ENCODE measurements at regions not wholly inside any gene's neighbourhood (a gene's known extent, or its start where the extent isn't known, plus 50 kb on each side); places are given as distances from the start of the nearest gene placed in this dataset.
"Not testable (repeated sequence)": the region's sequence is repeated elsewhere in the genome, so short reads cannot be mapped to it uniquely, and the experiment has no call there.

DNA sequence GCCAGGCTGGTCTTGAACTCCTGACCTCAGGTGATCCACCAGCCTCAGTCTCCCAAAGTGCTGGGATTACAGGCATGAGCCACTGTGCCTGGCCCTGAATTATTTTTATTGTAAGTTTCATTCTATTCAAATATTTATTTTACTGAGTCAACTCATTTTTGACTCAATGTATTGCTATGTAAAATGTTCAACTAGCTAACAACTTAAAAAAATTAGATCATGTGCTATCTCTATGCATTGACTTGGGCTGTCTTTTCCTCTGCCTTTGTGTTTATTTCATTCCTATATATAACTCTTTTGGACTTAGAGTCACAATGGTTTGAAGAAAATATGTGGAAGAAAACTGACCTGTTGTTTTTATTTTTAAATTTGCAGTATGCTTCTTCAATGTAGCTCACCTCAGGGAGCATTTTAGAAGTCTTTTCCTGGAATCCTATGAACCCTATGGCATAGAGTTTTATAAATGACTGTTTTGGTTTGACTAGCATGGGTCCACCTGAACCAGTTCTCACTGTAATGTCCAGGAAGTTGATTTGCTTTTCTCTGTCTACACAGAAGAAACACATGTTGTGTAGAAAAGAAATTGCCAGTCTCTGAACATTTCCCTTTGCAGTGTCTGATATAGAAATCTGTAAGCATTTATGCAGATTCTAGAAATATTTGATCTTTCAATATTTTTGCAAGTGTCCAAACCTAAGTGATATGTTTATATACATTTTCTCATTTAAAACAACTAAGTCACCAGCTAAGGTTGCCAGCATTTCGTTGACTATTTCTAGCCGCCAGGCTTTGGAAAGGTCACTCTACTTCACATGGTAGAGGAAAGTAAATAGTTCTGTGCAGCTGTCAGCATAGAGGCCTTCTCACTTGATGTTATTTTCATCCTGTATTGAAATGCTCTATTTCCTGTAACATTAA lies 138.8 kb downstream of the PCSK1 start:
- H3K9ac ChIP-seq (ENCODE audit: low read length in 3 of 3) = no peak overlapping the region
- no peaks in the 10 kb centered on the region for H3K27me3 ChIP-seq (ENCODE audit: control insufficient read depth, insufficient read depth, low read length)
- TF ChIP-seq, protein P1, sequence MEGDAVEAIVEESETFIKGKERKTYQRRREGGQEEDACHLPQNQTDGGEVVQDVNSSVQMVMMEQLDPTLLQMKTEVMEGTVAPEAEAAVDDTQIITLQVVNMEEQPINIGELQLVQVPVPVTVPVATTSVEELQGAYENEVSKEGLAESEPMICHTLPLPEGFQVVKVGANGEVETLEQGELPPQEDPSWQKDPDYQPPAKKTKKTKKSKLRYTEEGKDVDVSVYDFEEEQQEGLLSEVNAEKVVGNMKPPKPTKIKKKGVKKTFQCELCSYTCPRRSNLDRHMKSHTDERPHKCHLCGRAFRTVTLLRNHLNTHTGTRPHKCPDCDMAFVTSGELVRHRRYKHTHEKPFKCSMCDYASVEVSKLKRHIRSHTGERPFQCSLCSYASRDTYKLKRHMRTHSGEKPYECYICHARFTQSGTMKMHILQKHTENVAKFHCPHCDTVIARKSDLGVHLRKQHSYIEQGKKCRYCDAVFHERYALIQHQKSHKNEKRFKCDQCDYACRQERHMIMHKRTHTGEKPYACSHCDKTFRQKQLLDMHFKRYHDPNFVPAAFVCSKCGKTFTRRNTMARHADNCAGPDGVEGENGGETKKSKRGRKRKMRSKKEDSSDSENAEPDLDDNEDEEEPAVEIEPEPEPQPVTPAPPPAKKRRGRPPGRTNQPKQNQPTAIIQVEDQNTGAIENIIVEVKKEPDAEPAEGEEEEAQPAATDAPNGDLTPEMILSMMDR (IDR thresholded peaks at IDR 0.05; ENCODE audit: borderline replicate concordance, extremely low read depth, insufficient read depth) = no peak
- no peaks in the 10 kb centered on the region for H3K4me1 ChIP-seq (ENCODE audit: control insufficient read depth in 2 of 3, insufficient read depth in 2 of 3, low read depth in 1 of 3, low read length in 3 of 3)
- no peak for DNase-seq
- no peak overlapping the region for H3K27ac ChIP-seq (ENCODE audit: low read depth in 2 of 2, low read length in 2 of 2)
- intact Hi-C loops (cut with DNase I) = no loop called here
- no peaks in the 10 kb centered on the region for H3K36me3 ChIP-seq (ENCODE audit: control insufficient read depth in 2 of 3, insufficient read depth in 3 of 3, low read length in 3 of 3)
- no peak for FAIRE-seq
- no peak overlapping the region for H3K4me3 ChIP-seq (ENCODE audit: low read length in 3 of 3)
- no peaks in the 10 kb centered on the region for H3K9me3 ChIP-seq (ENCODE audit: control insufficient read depth in 2 of 3, insufficient read depth in 1 of 3, low read length in 3 of 3)

DNA sequence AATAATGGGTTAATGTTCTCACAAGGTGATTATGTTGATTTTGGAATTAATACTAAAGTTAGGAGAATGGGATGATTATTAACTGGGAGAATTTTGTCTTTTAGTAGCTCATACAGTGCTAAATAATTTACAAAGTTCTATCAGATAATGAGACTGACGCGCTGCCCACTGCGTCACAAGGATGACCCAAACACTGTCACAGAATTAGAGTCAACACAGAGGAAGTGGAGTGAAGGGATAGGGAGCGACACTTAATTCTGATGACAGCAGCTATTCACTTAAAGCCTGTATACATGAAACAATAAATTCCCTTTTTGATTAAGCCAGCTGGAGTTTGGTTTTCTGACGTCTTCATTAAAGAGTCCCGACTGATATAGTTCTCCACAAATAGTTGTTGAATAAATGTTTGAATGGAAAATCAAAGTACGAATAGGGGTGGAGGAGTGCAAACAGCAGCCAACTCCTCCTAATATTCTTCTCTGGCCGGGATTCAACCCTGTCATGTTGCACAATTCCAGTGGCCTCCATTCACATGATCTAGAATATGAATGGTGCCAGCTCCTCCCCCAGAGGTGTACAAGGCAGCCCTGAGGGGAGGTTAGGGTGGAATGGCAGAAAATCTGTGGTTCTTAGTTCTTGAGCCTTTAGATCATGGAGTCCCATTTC lies 140.3 kb downstream of the PCSK1 start:
- Histone ChIP-seq H3K36me3 (ENCODE audit: control insufficient read depth in 2 of 3, insufficient read depth in 3 of 3, low read length in 3 of 3) (no peaks in the 10 kb centered on the region), H3K4me3 (ENCODE audit: low read length in 3 of 3) (no peak overlapping the region), H3K4me1 (ENCODE audit: control insufficient read depth in 2 of 3, insufficient read depth in 2 of 3, low read depth in 1 of 3, low read length in 3 of 3) (no peaks in the 10 kb centered on the region), H3K27me3 (ENCODE audit: control insufficient read depth, insufficient read depth, low read length) (no peaks in the 10 kb centered on the region), H3K9me3 (ENCODE audit: control insufficient read depth in 2 of 3, insufficient read depth in 1 of 3, low read length in 3 of 3) (no peaks in the 10 kb centered on the region), H3K27ac (ENCODE audit: low read depth in 2 of 2, low read length in 2 of 2) (no peak overlapping the region), H3K9ac (ENCODE audit: low read length in 3 of 3) (no peak overlapping the region)
- TF ChIP-seq, protein P1 (IDR thresholded peaks at IDR 0.05; ENCODE audit: borderline replicate concordance, extremely low read depth, insufficient read depth) = no peak
- intact Hi-C loops (cut with DNase I) = no loop called here
- FAIRE-seq (no peak), DNase-seq (no peak)

DNA sequence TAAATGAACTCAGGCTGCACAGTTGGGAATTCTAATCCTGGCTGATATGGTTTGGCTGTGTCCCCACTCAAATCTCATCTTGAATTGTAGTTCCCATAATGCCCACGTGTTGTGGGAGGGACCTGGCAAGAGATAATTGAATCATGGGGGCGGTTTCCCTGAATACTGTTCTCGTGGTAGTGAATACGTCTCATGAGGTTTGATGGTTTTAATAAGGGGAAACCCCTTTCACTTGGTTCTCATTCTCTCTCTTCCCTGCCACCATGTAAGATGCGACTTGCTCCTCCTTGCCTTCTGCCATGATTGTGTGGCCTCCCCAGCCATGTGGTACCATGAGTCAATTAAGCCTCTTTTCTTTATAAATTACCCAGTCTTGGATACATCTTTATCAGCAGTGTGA lies 143.8 kb downstream of the PCSK1 start:
- H3K4me1 ChIP-seq (ENCODE audit: control insufficient read depth in 2 of 3, insufficient read depth in 2 of 3, low read depth in 1 of 3, low read length in 3 of 3); FAIRE-seq; DNase-seq; H3K9me3 ChIP-seq (ENCODE audit: control insufficient read depth in 2 of 3, insufficient read depth in 1 of 3, low read length in 3 of 3); intact Hi-C loops (cut with DNase I); H3K27ac ChIP-seq (ENCODE audit: low read depth in 2 of 2, low read length in 2 of 2); H3K9ac ChIP-seq (ENCODE audit: low read length in 3 of 3); H3K27me3 ChIP-seq (ENCODE audit: control insufficient read depth, insufficient read depth, low read length); H3K36me3 ChIP-seq (ENCODE audit: control insufficient read depth in 2 of 3, insufficient read depth in 3 of 3, low read length in 3 of 3); H3K4me3 ChIP-seq (ENCODE audit: low read length in 3 of 3): not testable (repeated sequence)

DNA sequence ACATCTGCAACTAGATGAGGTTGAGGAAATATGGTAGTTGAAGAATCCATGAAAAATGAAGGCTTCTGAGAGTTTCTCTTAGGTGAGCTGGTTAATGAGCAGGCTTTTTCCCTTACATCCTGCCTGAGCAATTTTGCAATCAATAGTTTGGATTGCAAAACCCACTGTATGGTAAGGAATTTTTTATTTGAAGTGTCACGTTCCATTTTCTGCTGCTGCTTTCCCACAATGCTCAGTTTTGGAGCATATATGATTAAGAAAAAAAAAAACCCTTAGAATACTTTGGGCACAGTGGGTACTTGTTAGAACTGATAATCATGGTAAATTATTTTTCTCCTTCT lies 144.2 kb downstream of the PCSK1 start:
- Histone ChIP-seq H3K27ac (ENCODE audit: low read depth in 2 of 2, low read length in 2 of 2) (no peak overlapping the region), H3K9me3 (ENCODE audit: control insufficient read depth in 2 of 3, insufficient read depth in 1 of 3, low read length in 3 of 3) (no peaks in the 10 kb centered on the region), H3K9ac (ENCODE audit: low read length in 3 of 3) (no peak overlapping the region), H3K27me3 (ENCODE audit: control insufficient read depth, insufficient read depth, low read length) (no peaks in the 10 kb centered on the region), H3K36me3 (ENCODE audit: control insufficient read depth in 2 of 3, insufficient read depth in 3 of 3, low read length in 3 of 3) (no peaks in the 10 kb centered on the region), H3K4me3 (ENCODE audit: low read length in 3 of 3) (no peak overlapping the region), H3K4me1 (ENCODE audit: control insufficient read depth in 2 of 3, insufficient read depth in 2 of 3, low read depth in 1 of 3, low read length in 3 of 3) (no peaks in the 10 kb centered on the region)
- DNase-seq (no peak), FAIRE-seq (no peak)
- TF ChIP-seq, protein P1 (IDR thresholded peaks at IDR 0.05; ENCODE audit: borderline replicate concordance, extremely low read depth, insufficient read depth) = no peak
- intact Hi-C loops (cut with DNase I) = no loop called here
